Fibroblast of skin of right biceps (primary cell): ENCODE measurements at regions not wholly inside any gene's neighbourhood (a gene's known extent, or its start where the extent isn't known, plus 50 kb on each side); places are given as distances from the start of the nearest gene placed in this dataset.

Experiments
- DNase-seq: peaks from one replicate; pipeline ENCODE4 v3.0.0-alpha.2; 2013

- DNase-seq, result no peak
These were observed 181.6 kb upstream of the GALNT5 start for GRCh38 chr2:157075924-157076323.

- DNase-seq, result no peak
These were observed 180.9 kb upstream of the GALNT5 start for GRCh38 chr2:157076526-157077161.

GRCh38 chr2:157077753-157078350, 179.7 kb upstream of the GALNT5 start:
- no peak for DNase-seq

DNA sequence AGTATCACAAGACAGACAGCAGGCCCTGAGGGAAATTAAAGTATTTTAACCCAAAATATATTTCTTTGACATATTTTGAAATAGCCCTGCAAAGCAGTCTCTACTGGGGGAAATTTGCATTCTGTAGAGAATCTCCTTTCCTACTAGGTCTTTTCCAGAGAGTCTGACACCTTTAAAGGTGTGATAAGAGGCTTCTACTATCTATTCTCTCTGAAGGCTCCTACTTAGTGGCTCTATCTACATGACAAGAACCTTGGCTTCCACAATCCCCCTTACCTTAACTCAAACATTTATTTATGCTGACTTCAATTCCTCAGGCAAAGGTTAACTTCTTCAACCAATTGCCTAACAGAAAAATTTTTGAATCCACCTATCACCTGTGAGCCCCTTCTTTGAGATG, 174.6 kb upstream of the GALNT5 start:
- DNase-seq, result no peak

- DNase-seq, result no peak
These were observed 172.0 kb upstream of the GALNT5 start for GRCh38 chr2:157085522-157085921.

- peak; percentile 68 for DNase-seq
These were observed 170.0 kb upstream of the GALNT5 start for GRCh38 chr2:157087373-157088002.

GRCh38 chr2:157093666-157094065, 163.8 kb upstream of the GALNT5 start:
- DNase-seq, result no peak

GRCh38 chr2:157105372-157105771, 152.1 kb upstream of the GALNT5 start:
- no peak for DNase-seq

GRCh38 chr2:157106950-157107349, 150.6 kb upstream of the GALNT5 start:
- no peak for DNase-seq

DNA sequence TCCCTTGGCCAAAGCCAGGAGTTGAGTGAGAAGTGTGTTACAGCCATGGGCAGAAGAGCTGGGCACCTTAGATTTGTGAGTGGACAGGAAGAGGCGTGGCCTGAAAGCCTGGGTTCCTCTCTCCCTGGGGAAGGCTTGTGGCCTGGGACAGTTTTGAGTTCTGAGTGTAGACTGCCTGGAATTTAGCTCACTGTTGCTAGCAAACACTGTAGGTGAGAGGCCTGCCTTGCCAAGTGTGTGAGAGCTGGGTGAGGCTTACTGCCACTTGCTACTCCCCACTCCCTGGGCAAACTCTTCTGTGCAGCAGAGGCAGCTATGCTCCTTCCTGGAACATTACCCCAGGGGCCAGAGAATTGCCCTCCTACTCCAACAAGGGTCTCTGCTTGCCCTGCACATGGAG, 150.0 kb upstream of the GALNT5 start:
- DNase-seq, result no peak

GRCh38 chr2:157107877-157108276, 149.6 kb upstream of the GALNT5 start:
- DNase-seq, result peak; percentile 10

DNA sequence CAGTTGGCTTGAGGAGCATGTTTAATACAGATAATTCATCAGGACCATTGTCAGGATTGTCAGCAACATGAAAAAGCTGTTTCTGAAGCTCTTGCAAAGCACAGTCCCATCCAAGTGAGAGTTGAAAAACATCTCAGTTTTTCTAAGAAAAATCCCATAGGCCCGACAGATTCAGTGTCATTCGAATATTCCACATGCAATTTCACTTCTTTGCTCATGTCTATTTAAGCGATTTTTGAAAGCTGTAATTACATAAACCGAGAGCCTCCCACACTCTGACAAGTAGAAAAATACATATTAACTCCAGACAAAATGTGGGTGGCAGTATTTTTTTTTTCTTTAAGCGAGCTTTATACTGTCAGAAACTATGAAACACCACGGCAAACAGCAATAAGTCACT, 134.7 kb upstream of the GALNT5 start:
- no peak for DNase-seq

DNA sequence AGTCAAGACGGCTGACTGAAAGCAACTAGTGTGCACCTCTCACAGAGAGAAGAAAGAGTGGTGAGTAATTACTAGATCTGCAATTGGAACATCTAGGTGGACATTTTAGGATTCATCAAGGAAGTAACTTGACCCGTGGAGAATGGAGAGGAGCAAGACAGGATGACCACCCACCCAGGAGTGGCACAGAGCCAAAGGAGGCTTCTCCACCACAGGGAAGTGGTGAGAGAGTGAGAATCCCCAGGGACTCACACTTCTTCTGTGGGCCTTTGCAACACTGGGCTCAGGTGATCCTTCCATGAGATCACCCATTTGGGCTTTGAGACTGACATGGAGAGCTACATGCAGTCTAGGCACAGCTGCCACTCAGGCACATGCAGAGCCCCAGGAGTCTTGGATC, 132.8 kb upstream of the GALNT5 start:
- peak; percentile 1 for DNase-seq

DNA sequence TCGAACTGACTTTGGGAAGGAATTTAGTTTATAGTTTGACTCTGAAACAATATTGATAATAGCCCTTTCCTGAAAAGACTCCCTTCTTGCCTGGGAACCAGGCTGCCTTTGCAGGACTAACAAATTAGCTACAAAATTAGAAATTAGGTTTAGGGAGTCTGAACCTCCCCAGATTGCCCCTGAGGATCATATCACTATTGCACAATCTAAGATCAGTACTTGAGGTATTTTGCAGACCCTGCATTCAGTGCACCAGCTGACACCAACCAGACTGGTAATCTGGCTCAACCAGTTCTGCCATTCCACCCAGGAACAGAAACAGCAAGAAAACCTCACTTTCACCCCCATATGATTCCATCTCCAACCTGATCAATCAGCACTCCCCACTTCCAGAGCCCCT, 131.8 kb upstream of the GALNT5 start:
- DNase-seq, result no peak

DNA sequence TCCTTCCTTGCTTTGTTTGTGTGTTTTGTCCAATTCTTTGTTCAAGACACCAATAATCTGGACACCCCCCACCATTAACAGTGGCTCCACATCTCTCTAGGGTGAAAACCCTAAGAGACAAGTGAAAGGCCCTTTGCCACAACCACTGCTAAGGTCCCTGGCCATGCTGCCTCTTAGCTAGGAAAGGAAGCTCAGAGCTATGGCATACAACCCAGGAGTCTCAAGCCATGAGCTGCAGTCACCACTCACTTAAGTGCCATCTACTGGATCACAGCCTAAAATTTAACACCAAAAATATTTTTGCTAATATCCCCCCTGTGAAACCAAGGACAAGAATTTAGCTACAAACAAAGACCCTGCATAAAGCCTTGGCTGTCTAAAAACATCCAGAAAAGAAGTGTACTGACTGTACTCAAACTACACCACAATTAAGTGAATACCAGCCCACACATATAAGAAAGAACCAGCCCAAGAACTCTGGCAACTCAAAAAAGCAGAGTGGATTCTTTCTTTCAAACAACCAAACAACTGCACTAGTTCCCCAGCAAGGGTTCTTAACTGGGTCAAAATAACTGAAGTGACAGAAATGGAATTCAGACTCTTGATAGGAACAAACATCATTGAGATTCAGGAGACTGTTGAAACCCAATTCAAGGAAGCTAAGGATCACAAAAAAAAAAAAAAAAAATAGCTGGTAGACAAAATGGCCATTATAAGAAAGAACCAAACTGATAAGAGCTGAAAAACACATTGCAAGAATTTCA, 130.1 kb upstream of the GALNT5 start:
- DNase-seq, result no peak

DNA sequence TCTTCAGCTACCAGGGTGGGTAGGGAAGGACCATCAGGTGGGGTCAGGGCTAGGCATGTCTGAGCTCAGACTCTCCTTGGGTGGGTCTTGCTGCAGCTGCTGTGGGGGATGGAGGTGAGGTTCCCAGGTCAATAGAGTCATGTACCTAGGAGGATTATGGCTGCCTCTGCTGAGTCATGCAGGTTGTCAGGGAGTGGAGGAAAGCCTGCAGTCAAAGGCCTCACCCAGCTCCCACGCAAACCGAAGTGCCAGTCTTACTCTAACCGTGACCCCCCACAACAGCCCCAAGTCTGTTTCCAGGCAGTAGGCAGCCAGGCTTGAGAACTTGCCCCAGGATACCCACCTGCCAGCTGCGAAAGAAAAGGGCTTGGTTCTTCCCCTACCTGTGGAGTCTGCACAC, 113.6 kb upstream of the GALNT5 start:
- DNase-seq, result no peak

DNA sequence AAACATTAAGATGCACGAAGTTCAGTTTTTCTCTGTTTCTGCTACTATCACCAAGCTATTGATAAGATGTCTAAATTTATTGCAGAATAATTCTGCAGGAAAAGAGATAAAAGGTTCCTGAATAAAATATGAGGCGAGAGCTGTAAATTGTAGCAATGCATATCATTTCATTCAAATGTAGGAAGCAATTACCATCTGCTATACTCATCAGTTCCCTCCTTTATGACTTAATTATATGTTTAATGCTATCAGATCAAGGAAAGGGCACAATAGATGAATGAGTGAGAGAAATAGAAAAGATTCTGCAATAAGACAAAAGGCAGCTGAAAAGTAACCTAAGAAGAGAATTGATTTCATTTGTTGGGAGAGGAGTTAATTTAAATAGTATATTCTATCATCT, 108.2 kb upstream of the GALNT5 start:
- DNase-seq, result no peak

- DNase-seq, result peak; percentile 8
These were observed 106.8 kb upstream of the GALNT5 start for GRCh38 chr2:157150747-157151146.

GRCh38 chr2:157152362-157152761, 105.1 kb upstream of the GALNT5 start:
- no peak for DNase-seq

DNA sequence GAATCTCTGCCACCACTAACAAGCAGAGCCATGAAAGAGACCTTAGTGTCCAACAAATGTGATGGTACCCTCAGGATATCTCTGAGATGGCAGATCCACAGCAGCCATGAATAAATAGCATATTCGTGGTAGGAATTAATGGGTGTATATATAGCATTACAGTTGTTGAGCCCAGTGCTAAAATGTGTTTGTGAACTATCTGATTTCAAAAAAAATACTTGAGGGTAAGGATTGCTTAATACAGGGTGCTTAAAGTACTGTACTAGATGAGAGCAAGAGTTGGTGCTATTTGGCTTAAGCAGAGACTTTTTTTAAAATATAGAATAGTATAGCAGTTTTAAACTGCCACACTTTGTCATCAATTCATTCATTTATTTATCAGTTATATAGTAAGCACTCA, 101.5 kb upstream of the GALNT5 start:
- DNase-seq, result no peak

DNA sequence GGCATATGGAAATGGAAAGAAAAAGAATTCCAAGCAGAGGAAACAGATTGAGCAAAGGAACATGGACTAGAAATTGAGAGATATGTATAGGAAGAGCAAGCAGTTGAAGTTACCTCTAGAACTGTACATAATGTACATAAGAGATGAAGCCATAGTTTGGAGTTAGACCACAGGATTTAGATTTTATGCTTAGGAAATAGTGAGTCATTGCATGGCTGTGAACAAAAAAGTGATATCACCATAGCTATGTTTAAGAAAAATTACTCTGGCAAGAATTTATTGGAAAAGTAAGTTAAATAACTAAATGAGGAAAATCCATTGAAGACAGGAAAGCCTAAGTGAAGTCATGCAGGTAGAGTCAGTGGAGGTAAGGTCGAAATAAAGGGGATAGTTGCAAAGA, 99.4 kb upstream of the GALNT5 start:
- peak; percentile 65 for DNase-seq

DNA sequence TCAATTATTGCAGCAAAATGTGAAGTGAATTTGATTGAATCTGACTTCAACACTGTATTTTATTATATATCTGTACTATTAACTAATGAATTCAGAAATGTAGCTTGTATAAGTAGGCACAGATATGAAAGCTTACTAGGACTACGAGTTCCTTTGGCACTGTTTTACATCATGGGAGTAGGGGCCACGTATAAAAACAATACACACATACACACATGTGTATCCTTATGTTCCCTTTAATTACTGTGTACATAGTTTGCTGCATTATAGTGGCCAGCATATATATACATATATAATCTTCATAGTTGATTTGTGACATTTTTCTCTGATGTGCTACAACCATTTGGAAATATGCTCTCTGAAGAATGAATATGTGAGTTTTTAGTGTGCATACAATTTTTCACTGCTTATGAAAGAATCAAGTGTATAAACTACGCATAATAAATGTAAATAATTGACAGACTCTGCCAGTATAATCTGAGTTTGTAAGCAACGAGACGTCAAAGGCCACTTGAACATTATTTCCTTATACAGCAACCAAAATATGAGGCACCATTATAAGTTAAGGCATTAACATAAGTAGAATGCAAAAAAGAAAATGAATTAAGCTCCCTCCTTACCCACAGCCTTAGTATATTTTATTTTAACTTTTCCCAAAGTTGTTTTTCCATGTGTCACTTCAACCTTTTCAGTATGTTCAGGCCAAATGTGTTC, 98.1 kb upstream of the GALNT5 start:
- DNase-seq, result no peak

DNA sequence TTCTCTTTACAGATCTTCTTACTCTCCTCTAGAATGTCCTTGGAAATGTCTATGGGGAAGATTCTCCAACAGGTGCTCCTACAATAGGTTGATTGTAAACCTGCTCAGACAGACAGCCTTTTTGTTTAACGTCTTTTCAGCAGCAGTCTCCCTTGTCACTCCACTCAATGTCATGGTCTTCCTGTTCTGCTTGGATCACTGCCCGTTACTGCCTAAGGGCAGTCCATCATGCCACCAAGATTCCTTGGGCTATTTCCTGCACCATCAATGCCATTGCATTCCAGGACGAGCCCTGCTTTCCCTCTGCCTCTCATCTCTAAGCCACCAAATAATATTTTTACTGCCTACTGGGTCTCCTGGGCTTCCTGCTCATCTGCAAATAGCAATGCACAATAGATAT, 97.4 kb upstream of the GALNT5 start:
- DNase-seq, result no peak
